ENCODE measurements at regions not wholly inside any gene's neighbourhood (a gene's known extent, or its start where the extent isn't known, plus 50 kb on each side); places are given as distances from the start of the nearest gene placed in this dataset.
"Not testable (repeated sequence)": the region's sequence is repeated elsewhere in the genome, so short reads cannot be mapped to it uniquely, and the experiment has no call there.

DNA sequence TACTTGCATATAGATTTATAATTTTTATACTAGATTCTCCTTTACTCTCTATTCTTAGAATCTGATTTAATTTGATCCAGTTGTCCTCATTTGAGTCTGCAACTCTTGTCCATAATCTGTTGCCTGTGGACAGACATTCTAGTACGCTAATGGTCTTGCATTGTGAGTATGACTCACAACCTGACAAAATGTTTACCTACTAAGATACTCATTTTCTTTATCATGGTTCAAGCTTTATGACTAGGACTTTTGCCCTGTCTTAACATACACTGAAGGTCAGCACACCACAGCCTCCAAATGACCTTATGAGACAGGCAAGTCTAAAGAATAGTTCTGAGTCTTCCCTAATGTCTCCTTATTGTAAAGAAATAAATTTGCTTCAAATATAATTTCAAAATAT is 142.3 kb upstream of the CDH7 start (continued):
- TF ChIP-seq, protein P1, sequence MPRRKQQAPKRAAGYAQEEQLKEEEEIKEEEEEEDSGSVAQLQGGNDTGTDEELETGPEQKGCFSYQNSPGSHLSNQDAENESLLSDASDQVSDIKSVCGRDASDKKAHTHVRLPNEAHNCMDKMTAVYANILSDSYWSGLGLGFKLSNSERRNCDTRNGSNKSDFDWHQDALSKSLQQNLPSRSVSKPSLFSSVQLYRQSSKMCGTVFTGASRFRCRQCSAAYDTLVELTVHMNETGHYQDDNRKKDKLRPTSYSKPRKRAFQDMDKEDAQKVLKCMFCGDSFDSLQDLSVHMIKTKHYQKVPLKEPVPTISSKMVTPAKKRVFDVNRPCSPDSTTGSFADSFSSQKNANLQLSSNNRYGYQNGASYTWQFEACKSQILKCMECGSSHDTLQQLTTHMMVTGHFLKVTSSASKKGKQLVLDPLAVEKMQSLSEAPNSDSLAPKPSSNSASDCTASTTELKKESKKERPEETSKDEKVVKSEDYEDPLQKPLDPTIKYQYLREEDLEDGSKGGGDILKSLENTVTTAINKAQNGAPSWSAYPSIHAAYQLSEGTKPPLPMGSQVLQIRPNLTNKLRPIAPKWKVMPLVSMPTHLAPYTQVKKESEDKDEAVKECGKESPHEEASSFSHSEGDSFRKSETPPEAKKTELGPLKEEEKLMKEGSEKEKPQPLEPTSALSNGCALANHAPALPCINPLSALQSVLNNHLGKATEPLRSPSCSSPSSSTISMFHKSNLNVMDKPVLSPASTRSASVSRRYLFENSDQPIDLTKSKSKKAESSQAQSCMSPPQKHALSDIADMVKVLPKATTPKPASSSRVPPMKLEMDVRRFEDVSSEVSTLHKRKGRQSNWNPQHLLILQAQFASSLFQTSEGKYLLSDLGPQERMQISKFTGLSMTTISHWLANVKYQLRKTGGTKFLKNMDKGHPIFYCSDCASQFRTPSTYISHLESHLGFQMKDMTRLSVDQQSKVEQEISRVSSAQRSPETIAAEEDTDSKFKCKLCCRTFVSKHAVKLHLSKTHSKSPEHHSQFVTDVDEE (CRISPR knock-in tag; IDR thresholded peaks at IDR 0.05), result no peak
- no peak for TF ChIP-seq ZFP30 (CRISPR knock-in tag; IDR thresholded peaks at IDR 0.05)
- TF ChIP-seq, protein P2, sequence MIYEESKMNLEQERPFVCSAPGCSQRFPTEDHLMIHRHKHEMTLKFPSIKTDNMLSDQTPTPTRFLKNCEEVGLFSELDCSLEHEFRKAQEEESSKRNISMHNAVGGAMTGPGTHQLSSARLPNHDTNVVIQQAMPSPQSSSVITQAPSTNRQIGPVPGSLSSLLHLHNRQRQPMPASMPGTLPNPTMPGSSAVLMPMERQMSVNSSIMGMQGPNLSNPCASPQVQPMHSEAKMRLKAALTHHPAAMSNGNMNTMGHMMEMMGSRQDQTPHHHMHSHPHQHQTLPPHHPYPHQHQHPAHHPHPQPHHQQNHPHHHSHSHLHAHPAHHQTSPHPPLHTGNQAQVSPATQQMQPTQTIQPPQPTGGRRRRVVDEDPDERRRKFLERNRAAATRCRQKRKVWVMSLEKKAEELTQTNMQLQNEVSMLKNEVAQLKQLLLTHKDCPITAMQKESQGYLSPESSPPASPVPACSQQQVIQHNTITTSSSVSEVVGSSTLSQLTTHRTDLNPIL (CRISPR knock-in tag; IDR thresholded peaks at IDR 0.05; ENCODE audit: low read depth), result no peak
- TF ChIP-seq, protein P3, sequence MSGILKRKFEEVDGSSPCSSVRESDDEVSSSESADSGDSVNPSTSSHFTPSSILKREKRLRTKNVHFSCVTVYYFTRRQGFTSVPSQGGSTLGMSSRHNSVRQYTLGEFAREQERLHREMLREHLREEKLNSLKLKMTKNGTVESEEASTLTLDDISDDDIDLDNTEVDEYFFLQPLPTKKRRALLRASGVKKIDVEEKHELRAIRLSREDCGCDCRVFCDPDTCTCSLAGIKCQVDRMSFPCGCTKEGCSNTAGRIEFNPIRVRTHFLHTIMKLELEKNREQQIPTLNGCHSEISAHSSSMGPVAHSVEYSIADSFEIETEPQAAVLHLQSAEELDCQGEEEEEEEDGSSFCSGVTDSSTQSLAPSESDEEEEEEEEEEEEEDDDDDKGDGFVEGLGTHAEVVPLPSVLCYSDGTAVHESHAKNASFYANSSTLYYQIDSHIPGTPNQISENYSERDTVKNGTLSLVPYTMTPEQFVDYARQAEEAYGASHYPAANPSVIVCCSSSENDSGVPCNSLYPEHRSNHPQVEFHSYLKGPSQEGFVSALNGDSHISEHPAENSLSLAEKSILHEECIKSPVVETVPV (CRISPR knock-in tag; IDR thresholded peaks at IDR 0.05), result no peak
- no peak for TF ChIP-seq TOX (CRISPR knock-in tag; IDR thresholded peaks at IDR 0.05; ENCODE audit: borderline replicate concordance)
- no peak for TF ChIP-seq ZNF565 (CRISPR knock-in tag; conservative IDR thresholded peaks at IDR 0.05; ENCODE audit: low read depth)

DNA sequence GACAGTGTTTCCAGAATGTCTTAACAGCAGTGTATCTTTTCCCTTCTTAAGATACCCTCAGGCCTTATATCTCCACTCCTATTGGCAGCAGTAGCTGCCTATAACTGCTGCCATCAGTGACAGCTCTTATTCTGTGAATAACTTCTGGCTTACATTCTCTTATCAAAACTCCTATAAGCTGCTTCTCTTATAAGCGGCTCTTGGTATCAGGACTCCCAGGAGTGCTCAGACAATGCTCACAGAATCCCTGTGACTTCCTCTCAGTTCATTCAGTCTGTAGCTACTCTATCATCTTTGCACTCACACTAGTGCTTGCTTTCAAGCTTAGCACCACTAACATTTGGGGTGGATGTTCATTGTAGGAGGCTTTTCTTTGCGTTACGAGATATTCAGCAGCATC is 143.7 kb upstream of the CDH7 start:
- ATAC-seq, result no peak
- TF ChIP-seq PPARA (CRISPR knock-in tag; IDR thresholded peaks at IDR 0.05; ENCODE audit: borderline replicate concordance) (no peak), TOX (CRISPR knock-in tag; IDR thresholded peaks at IDR 0.05; ENCODE audit: borderline replicate concordance) (no peak)

DNA sequence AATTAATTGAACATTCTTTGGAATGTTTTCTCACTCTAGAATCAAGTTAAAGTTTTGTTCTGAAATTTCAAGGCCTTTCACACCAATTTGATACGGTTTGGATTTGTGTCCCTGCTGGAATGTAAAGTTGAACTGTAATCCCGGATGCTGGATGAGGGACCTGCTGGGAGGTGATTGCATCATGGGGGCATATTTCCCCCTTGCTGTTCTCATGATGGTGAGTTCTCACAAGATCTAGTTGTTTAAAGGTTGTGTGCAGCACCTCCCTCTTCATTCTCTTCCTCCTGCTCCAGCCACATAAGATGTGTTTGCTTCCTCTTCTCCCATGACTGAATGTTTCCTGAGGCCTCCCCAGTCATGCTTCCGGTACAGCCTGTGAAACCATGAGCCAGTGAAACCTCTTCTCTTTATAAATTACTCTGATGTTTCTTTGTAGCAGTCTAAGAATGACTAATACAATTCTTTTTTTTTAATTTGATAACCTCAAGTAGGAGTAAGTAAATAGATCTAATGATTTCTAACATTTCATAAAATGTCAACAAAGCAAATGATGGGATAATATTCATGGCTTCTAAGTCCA is 144.2 kb upstream of the CDH7 start:
- TF ChIP-seq ZNF8 (CRISPR knock-in tag; IDR thresholded peaks at IDR 0.05) (no peak), ZNF565 (CRISPR knock-in tag; conservative IDR thresholded peaks at IDR 0.05; ENCODE audit: low read depth) (no peak)
- TF ChIP-seq, protein P3 (CRISPR knock-in tag; IDR thresholded peaks at IDR 0.05), result no peak
- TF ChIP-seq, protein P1 (CRISPR knock-in tag; IDR thresholded peaks at IDR 0.05), result no peak
- ATAC-seq, result no peak

DNA sequence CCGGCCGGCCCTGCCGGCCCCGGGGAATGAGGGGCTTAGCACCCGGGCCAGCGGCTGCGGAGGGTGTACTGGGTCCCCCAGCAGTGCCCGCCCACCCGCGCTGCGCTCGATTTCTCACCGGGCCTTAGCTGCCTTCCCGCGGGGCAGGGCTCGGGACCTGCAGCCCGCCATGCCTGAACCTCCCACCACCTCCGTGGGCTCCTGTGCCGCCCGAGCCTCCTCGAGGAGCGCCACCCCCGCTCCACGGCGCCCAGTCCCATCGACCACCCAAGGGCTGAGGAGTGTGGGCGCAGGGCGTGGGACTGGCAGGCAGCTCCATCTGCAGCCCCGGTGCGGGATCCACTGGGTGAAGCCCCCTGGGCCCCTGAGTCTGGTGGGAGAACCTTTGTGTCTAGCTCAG is 145.5 kb upstream of the CDH7 start:
- ATAC-seq, result not testable (repeated sequence)

DNA sequence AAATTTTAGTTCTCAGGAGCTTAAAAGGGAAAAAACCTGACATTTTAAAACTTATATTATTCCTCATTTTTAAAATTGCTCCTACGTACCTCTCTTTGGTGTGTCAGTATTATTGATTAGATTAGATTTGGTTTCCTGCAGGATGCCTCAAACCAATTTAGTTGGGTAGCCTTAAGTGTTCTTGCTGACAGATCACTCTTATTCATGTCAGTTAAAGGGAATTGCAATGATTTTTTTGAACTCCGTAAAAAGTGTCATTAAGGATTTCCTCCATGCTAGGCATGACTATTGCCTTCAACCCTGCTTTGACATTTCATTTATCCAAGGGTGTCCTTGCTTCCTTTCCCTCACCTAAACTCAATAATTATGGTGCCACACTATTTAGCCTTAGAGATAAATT is 149.0 kb upstream of the CDH7 start:
- ATAC-seq, result no peak
- TF ChIP-seq SNAI2 (CRISPR knock-in tag; IDR thresholded peaks at IDR 0.05) (no peak), ISL1 (CRISPR knock-in tag; IDR thresholded peaks at IDR 0.05) (no peak), GLIS3 (CRISPR knock-in tag; IDR thresholded peaks at IDR 0.05) (no peak)
- TF ChIP-seq, protein P3 (CRISPR knock-in tag; IDR thresholded peaks at IDR 0.05), result no peak
- TF ChIP-seq, protein P4, sequence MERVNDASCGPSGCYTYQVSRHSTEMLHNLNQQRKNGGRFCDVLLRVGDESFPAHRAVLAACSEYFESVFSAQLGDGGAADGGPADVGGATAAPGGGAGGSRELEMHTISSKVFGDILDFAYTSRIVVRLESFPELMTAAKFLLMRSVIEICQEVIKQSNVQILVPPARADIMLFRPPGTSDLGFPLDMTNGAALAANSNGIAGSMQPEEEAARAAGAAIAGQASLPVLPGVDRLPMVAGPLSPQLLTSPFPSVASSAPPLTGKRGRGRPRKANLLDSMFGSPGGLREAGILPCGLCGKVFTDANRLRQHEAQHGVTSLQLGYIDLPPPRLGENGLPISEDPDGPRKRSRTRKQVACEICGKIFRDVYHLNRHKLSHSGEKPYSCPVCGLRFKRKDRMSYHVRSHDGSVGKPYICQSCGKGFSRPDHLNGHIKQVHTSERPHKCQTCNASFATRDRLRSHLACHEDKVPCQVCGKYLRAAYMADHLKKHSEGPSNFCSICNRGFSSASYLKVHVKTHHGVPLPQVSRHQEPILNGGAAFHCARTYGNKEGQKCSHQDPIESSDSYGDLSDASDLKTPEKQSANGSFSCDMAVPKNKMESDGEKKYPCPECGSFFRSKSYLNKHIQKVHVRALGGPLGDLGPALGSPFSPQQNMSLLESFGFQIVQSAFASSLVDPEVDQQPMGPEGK (CRISPR knock-in tag; IDR thresholded peaks at IDR 0.05; ENCODE audit: borderline replicate concordance), result no peak
- TF ChIP-seq, protein P5, sequence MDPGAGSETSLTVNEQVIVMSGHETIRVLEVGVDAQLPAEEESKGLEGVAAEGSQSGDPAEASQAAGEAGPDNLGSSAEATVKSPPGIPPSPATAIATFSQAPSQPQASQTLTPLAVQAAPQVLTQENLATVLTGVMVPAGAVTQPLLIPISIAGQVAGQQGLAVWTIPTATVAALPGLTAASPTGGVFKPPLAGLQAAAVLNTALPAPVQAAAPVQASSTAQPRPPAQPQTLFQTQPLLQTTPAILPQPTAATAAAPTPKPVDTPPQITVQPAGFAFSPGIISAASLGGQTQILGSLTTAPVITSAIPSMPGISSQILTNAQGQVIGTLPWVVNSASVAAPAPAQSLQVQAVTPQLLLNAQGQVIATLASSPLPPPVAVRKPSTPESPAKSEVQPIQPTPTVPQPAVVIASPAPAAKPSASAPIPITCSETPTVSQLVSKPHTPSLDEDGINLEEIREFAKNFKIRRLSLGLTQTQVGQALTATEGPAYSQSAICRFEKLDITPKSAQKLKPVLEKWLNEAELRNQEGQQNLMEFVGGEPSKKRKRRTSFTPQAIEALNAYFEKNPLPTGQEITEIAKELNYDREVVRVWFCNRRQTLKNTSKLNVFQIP (CRISPR knock-in tag; IDR thresholded peaks at IDR 0.05; ENCODE audit: borderline replicate concordance, low read depth), result no peak
- TF ChIP-seq, protein P1 (CRISPR knock-in tag; IDR thresholded peaks at IDR 0.05), result no peak
